Hindlimb muscle (tissue), 1 donor: ENCODE measurements at regions not wholly inside any gene's neighbourhood (a gene's known extent, or its start where the extent isn't known, plus 50 kb on each side); places are given as distances from the start of the nearest gene placed in this dataset.
"Not testable (repeated sequence)": the region's sequence is repeated elsewhere in the genome, so short reads cannot be mapped to it uniquely, and the experiment has no call there.

ENCODE experiments used
- DNase-seq: peaks from one replicate; pipeline ENCODE4 v3.0.0-alpha.2; 2013

GRCh38 chr6:122129313-122130025 lies 270.0 kb upstream of the HSF2 start:
- DNase-seq, result no peak

GRCh38 chr6:122130026-122130348 lies 269.5 kb upstream of the HSF2 start:
- DNase-seq, result no peak

- DNase-seq, result no peak
These were observed 268.9 kb upstream of the HSF2 start for GRCh38 chr6:122130518-122130917.

GRCh38 chr6:122136386-122136785 lies 263.1 kb upstream of the HSF2 start:
- no peak for DNase-seq

- DNase-seq, result no peak
These were observed 259.4 kb upstream of the HSF2 start for GRCh38 chr6:122140031-122140430.

- DNase-seq, result no peak
These were observed 258.2 kb upstream of the HSF2 start for GRCh38 chr6:122141246-122141645.

- DNase-seq, result no peak
These were observed 255.4 kb upstream of the HSF2 start for GRCh38 chr6:122143813-122144601.

GRCh38 chr6:122145246-122145645 lies 254.2 kb upstream of the HSF2 start:
- no peak for DNase-seq

- DNase-seq, result no peak
These were observed 253.7 kb upstream of the HSF2 start for GRCh38 chr6:122145741-122146240.

GRCh38 chr6:122147291-122147690 lies 252.2 kb upstream of the HSF2 start:
- DNase-seq, result no peak

- no peak for DNase-seq
These were observed 248.4 kb upstream of the HSF2 start for GRCh38 chr6:122151066-122151465.

- DNase-seq, result no peak
These were observed 247.7 kb upstream of the HSF2 start for GRCh38 chr6:122151763-122152162.

- no peak for DNase-seq
These were observed 245.9 kb upstream of the HSF2 start for GRCh38 chr6:122153557-122153956.

GRCh38 chr6:122154155-122154554 lies 245.3 kb upstream of the HSF2 start:
- DNase-seq, result no peak

- DNase-seq, result no peak
These were observed 244.4 kb upstream of the HSF2 start for GRCh38 chr6:122154912-122155575.

- DNase-seq, result no peak
These were observed 238.3 kb upstream of the HSF2 start for GRCh38 chr6:122161136-122161535.

GRCh38 chr6:122165014-122165413 lies 234.4 kb upstream of the HSF2 start:
- no peak for DNase-seq

GRCh38 chr6:122170274-122170673 lies 229.2 kb upstream of the HSF2 start:
- no peak for DNase-seq

- no peak for DNase-seq
These were observed 220.5 kb upstream of the HSF2 start for GRCh38 chr6:122178988-122179387.

- DNase-seq, result peak; percentile 45
These were observed 219.3 kb upstream of the HSF2 start for GRCh38 chr6:122180132-122180531.

GRCh38 chr6:122182061-122182460 lies 217.4 kb upstream of the HSF2 start:
- no peak for DNase-seq

GRCh38 chr6:122184401-122184827 lies 215.0 kb upstream of the HSF2 start:
- peak; percentile 54 for DNase-seq

- not testable (repeated sequence) for DNase-seq
These were observed 214.0 kb upstream of the HSF2 start for GRCh38 chr6:122185458-122185857.

- DNase-seq, result no peak
These were observed 212.3 kb upstream of the HSF2 start for GRCh38 chr6:122187186-122187585.
